Central memory CD8-positive, alpha-beta T cell (primary cell): ENCODE measurements at regions not wholly inside any gene's neighbourhood (a gene's known extent, or its start where the extent isn't known, plus 50 kb on each side); places are given as distances from the start of the nearest gene placed in this dataset.

ENCODE experiments used
- ATAC-seq: fragments of 150-1000 bp; cut with Tn5 transposase; replicated peaks from 2 replicates; pipeline ENCODE4 v1.10.0; 2022; ENCODE audit warnings: mild to moderate bottlenecking, moderate FRiP score, moderate number of reproducible peaks; ENCODE audit not compliant: poor library complexity, severe bottlenecking; ENCODE audit errors: extremely low read depth
- DNase-seq, 2 donors: peaks; one replicate each; pipeline ENCODE4 v3.0.0; 2021; ENCODE audit warnings: low spot score in 2 of 2
- H3K27ac Mint-ChIP-seq: one replicate; pipeline ENCODE4 v1.8.0; 2022; ENCODE audit warnings: low read depth, mild to moderate bottlenecking, moderate library complexity, mixed read lengths
- H3K27me3 Mint-ChIP-seq: one replicate; pipeline ENCODE4 v1.8.0; 2022; ENCODE audit warnings: mixed read lengths
- H3K36me3 Mint-ChIP-seq: one replicate; pipeline ENCODE4 v1.8.0; 2022; ENCODE audit warnings: mild to moderate bottlenecking, moderate library complexity, mixed read lengths; ENCODE audit not compliant: insufficient read depth
- H3K4me1 Mint-ChIP-seq: one replicate; pipeline ENCODE4 v1.8.0; 2022; ENCODE audit warnings: mixed read lengths
- H3K4me3 Mint-ChIP-seq: one replicate; pipeline ENCODE4 v1.8.0; 2022; ENCODE audit warnings: mild to moderate bottlenecking, moderate library complexity, mixed read lengths
- H3K9me3 Mint-ChIP-seq: one replicate; pipeline ENCODE4 v1.8.0; 2022; ENCODE audit warnings: mixed read lengths

DNA sequence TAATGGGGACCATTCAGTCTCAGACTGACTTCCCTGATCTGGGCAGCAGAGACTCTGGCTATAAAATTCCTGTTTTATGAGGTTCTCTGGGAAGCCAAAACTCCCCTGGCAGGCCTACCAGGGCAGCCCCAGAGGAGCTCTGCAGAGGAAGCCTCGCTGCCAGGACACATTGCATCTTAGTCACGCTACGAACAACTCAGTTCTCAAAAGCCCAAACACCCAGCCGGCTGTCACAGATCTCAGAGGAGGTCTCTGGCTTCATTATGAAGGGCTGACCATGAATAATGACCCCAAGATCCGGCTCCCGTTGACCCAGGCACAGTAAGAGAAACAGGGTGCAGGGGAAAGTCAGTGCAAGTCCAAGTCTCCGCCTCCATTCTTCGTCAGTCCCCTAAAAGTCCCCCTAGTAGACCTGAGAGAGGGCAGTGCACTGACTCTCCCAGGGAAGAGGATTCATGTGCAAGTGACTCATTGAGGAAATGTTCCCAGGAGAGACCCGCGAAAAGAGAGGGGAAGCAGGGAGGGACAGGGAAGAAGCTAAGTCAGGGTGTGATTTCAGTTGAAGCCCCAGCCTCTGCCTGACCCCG, 212.3 kb downstream of the CYP26B1 start:
- ATAC-seq (no peak), DNase-seq (no peak)
- H3K36me3 Mint-ChIP-seq = no peaks in the 10 kb centered on the region
- no peak overlapping the region for H3K27ac Mint-ChIP-seq
- H3K9me3 Mint-ChIP-seq = no peaks in the 10 kb centered on the region
- peaks cover 22% of the 10 kb centered on the region for H3K27me3 Mint-ChIP-seq
- no peaks in the 10 kb centered on the region for H3K4me1 Mint-ChIP-seq
- no peak overlapping the region for H3K4me3 Mint-ChIP-seq

DNA sequence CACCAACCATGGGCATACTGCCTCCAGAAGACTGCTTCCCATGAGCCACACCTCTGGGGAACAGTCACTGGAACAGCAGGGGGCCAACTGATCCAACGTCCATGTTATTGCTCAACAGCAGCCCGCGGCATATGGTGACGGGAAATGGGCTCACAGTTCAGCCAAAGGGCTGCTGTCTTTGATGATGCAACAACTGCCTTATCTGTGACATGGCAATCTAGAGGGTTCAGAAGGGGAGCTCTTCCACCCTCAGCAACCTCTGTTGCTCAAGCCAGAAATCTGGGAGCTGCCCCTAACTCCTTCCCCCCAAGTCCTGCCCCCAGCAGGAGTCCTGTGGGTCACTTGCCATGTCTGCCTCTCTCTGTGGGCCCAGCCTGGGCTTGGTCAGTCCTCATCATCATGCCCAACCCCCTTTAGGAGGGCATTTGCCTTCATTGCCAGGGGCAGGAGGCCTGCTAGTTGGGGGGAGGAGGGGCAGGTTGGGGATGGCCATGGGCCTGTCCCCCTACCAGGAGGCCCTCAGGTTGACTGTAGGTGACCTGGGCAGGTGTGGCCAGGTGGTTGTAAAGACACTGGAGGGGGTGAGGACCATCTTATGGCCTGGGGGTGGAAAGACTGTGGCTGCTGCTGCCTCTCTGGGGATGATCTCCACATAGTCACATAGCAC, 212.9 kb downstream of the CYP26B1 start:
- Mint-ChIP-seq H3K27me3 (peaks cover 15% of the 10 kb centered on the region), H3K4me3 (no peak overlapping the region), H3K9me3 (no peaks in the 10 kb centered on the region), H3K36me3 (no peaks in the 10 kb centered on the region), H3K4me1 (no peaks in the 10 kb centered on the region), H3K27ac (no peak overlapping the region)
- DNase-seq = no peak
- ATAC-seq = no peak

DNA sequence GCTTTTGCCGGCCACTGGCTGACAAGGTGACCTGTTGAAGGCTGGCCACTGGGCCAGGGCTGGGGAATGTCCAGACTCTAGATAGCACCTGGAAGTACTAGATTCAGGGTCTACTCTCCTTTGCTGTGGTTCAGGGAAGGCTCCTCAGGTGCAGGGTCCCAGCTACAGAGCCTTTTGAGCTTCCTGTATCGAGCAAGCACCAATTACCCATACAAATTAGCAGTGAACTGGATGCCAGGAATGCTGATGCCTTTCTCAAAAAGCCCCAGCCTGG, 213.4 kb downstream of the CYP26B1 start:
- Mint-ChIP-seq H3K9me3 (no peaks in the 10 kb centered on the region), H3K4me3 (no peak overlapping the region), H3K36me3 (no peaks in the 10 kb centered on the region), H3K4me1 (no peaks in the 10 kb centered on the region), H3K27me3 (peaks cover 15% of the 10 kb centered on the region), H3K27ac (no peak overlapping the region)
- ATAC-seq (no peak), DNase-seq (no peak)

DNA sequence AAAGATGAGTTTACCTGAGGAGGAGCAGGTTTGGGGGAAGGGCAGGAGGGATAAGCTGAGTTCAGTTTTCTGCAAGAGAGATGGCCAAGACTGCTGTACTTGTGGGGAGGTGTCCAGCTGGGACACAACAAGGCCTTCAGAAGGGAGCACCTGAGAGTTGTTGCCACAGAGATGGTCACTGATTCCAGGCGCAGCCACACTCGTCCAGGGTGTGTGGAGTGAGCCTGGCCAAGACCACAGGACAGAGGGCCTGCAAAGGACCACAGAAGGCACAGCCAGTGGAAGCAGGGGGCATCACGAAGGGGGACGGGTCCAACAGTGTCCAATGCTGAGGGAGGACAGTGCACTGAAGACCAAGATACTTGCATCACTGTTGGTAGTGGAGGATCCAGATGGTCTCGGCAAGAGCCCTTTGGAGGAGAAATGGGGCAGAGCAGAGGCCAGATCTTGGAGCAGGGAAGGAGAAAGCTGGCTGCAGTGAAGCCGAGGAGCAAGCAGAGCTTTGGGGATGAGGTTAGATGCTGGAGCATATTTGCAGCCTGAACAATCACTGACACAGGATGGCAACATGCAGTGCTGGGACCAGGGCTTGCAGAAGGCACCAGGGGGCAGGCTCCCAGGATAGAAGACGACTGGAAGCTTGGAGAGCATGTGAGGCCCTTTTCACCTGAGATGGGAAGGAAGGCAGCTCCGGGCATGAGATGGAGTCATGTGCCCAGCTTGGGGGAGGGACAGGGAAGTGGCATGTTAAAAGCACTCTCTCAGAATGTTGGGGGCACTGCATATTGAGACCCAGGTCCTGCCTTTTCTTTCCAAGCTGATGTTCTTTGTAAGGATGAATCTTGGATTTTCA, 214.0 kb downstream of the CYP26B1 start:
- H3K36me3 Mint-ChIP-seq = no peaks in the 10 kb centered on the region
- DNase-seq = no peak
- H3K4me1 Mint-ChIP-seq = no peaks in the 10 kb centered on the region
- no peak for ATAC-seq
- H3K9me3 Mint-ChIP-seq = no peaks in the 10 kb centered on the region
- H3K27me3 Mint-ChIP-seq = peaks cover 15% of the 10 kb centered on the region
- H3K27ac Mint-ChIP-seq = no peak overlapping the region
- H3K4me3 Mint-ChIP-seq = no peak overlapping the region

DNA sequence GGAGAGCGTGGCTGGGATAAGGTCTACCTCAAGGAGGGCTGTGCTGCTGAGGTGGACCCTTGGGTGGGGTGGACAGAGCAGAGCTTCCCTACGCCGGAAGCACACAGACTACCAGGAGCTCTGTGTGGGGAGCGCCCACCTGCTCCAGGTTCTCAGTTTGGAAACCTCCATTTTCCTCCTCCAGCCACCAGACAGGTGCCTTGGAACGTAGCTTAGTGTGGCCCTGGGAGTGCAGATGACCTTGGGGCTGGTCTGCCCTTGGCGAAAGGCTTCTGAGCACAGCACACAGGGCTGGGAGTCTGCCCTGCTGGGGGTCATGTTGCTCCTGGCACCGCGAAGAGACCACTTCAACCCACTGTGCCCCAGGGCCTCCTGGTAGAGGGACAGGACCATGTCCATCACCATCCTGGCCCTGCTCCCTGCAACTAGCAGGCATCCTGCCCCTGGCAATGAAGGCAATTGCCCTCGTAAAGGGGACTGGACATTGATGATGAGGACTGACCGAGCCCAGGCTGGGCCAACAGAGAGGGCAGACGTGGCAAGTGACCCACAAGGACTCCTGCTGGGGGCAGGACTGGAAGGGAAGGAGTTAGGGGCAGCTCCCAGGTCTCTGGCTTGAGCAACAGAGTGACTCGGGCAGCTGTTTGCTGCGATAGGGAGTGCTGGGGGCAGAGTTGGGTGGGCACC, 214.7 kb downstream of the CYP26B1 start:
- DNase-seq (no peak), ATAC-seq (no peak)
- Mint-ChIP-seq H3K4me1 (no peaks in the 10 kb centered on the region), H3K4me3 (no peak overlapping the region), H3K27ac (no peak overlapping the region), H3K9me3 (no peaks in the 10 kb centered on the region), H3K27me3 (peaks cover 15% of the 10 kb centered on the region), H3K36me3 (no peaks in the 10 kb centered on the region)

DNA sequence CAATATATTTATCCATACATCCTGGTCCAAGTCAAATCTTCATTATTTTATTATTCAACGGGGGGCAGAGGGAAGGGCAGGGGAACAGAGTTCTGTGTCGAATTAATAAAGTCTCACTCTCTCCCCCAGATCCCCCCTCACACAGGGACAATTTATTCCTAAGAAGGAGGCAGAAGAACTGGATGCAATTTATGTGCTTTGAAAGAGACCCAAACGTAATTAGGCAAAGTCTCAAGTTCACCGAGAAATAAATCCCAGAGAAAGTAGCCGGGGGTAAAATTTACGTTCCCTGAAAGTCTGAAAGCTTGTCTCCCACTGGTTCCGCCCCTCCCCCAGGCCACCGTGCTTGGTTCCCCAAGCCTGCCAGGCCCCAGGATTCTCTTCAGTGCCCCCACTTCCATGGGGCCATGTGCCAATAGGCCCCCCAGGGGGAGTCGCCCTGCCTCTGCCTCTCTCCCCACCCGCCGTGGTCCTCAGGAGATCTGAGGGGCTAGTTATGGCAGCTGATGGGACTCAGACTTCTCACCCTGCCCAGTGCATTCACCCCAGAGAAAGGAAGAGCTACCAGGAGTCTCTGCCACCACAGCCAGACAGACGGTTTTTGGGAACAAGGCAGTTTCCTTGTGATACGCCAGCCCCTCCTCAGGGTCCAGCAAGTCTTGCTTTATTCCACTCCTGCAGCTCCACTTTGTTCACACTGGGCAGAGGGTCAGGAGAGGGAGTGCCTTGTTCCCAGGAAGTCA, 215.5 kb downstream of the CYP26B1 start:
- no peaks in the 10 kb centered on the region for H3K4me1 Mint-ChIP-seq
- DNase-seq (no peak), ATAC-seq (no peak)
- peaks cover 15% of the 10 kb centered on the region for H3K27me3 Mint-ChIP-seq
- no peak overlapping the region for H3K4me3 Mint-ChIP-seq
- H3K9me3 Mint-ChIP-seq = no peaks in the 10 kb centered on the region
- no peaks in the 10 kb centered on the region for H3K36me3 Mint-ChIP-seq
- H3K27ac Mint-ChIP-seq = no peak overlapping the region

DNA sequence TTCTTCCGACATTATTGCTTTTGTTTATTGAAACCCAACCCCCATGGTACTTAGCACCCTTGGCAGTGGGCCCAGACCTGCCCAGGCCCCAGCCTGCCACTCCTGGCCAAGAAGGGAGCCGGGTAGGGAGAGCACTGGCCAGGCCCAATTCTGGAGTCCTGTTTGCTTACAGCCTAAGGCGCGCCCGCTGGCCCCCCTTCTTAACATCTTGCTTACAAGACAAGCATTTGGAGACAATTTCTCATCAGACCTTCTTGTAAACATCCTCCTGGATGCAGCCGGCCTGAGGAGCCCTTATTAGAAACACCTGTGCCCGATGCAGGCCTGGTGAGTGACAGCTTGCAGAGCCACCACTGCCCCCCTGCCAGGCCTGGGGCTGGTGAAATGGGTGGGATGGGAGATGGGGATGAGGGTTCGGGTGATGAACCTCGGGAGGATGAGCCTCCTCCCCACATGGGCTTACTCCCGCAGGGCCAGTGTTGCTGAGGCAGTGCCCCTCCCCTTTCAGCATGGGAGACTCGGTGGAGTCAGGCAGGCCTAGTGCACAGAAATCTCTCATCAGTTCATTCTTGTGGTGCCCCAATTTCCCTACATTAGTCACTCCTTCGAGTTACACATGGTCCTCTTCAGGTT, 217.5 kb downstream of the CYP26B1 start:
- Mint-ChIP-seq H3K36me3 (no peaks in the 10 kb centered on the region), H3K4me1 (no peaks in the 10 kb centered on the region), H3K9me3 (no peaks in the 10 kb centered on the region), H3K27ac (no peak overlapping the region), H3K27me3 (peaks cover 15% of the 10 kb centered on the region), H3K4me3 (no peak overlapping the region)
- DNase-seq (no peak), ATAC-seq (no peak)

DNA sequence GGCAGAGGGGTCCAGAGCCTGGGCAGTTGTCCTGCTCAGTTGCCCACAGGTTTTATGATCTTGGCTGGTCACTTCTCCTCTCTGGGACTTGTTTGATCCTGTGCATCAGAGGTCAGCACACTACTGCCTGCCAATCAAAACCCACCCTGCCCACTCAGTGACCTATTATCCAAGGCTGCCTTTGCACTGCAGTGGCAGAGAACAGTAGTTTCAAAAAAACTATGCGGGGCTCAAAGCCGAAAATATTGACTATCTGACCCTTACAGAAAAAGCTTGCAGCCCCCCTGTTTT, 218.2 kb downstream of the CYP26B1 start:
- no peaks in the 10 kb centered on the region for H3K36me3 Mint-ChIP-seq
- no peak overlapping the region for H3K27ac Mint-ChIP-seq
- no peak overlapping the region for H3K4me3 Mint-ChIP-seq
- ATAC-seq (no peak), DNase-seq (no peak)
- H3K9me3 Mint-ChIP-seq = no peaks in the 10 kb centered on the region
- no peaks in the 10 kb centered on the region for H3K4me1 Mint-ChIP-seq
- H3K27me3 Mint-ChIP-seq = peaks cover 15% of the 10 kb centered on the region

DNA sequence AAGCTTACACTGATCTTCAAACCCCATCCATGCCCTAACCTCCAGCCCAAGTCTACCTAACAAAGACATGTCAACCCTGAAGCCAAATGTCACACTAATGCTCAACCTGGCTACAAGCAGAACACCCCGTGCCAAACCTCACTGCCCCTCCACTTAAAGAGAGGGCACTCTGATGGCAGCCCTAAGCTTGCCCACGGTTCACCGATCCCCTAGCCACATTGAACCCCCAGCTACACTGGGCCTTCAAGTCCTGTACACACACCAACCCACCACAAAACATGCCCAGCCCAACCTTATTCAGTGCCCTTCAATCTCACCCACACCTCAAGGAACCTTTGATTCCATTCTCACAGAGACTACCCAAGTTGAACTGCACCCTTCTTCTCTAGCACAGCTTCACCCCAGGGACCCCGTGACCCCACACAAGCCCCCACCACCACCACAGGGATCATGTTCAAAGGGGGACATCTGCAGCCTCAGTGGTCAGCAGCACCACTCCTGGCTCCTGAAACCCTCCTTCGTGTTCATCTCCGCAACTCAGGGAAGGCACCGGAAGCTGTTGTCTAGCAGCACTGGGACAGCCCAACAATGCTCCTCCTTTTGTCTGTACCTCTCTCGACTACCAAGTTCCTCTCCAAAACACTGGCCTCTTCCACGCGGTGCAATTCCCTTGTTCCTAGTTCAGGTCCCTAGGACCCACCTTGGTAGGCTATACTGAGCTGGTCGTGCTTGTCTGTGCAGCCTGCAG, 218.8 kb downstream of the CYP26B1 start:
- Mint-ChIP-seq H3K27me3 (peaks cover 11% of the 10 kb centered on the region), H3K4me1 (no peaks in the 10 kb centered on the region), H3K9me3 (no peaks in the 10 kb centered on the region), H3K4me3 (no peak overlapping the region), H3K27ac (no peak overlapping the region), H3K36me3 (no peaks in the 10 kb centered on the region)
- DNase-seq (no peak), ATAC-seq (no peak)

DNA sequence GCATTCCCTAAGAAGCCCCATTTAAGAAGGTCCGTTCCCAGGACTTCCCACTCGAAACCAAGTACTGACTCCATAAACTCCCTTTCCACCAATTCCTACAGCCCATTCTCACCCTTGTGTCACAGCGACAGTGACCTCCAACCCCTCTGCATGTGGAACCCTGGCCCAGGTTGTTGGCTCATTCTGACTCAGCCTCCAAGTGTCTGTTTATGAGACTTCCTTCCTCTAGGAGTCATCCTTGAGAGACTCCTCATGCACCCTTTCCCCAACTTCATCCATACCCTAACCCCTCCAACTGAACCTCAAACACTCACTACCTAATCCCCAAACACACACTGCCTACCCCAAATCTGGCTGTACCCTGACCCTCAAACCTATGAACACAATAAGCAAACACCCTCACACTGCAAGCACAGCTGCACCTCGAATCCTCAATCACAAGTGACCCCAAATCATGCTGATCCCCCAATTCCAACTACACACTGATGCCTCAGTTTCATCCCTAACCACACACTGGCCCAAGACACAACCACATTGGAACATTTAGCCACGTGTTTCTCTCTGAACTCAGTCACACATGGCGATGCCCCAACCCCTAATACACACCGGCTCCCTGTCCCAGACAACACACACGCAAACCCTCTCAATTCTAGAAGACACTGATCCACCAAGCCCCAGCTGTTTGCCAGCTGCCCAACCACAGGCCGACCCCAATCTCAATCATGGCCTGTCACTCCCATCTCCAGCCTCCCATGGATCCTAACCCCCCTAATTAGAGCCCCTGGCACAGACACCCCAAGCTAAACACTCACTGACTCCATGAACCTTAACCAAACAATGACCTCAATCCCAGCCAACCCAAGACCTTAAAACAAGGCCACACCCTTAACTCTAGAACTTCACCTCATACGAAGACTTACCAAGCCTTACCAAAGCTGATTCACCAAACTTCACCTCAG, 219.6 kb downstream of the CYP26B1 start:
- Mint-ChIP-seq H3K4me1 (no peaks in the 10 kb centered on the region), H3K27me3 (peaks cover 2% of the 10 kb centered on the region), H3K9me3 (no peaks in the 10 kb centered on the region), H3K4me3 (no peak overlapping the region), H3K27ac (no peak overlapping the region), H3K36me3 (no peaks in the 10 kb centered on the region)
- DNase-seq (no peak), ATAC-seq (no peak)
